Gastrocnemius medialis (tissue), 4 donors: ENCODE measurements at regions not wholly inside any gene's neighbourhood (a gene's known extent, or its start where the extent isn't known, plus 50 kb on each side); places are given as distances from the start of the nearest gene placed in this dataset.

ENCODE experiments used
- CTCF ChIP-seq, 5 experiments: fragments of 450-650 bp in 3 of 5; fragments of 200-600 bp in 2 of 5; sonication (generic) in 2 of 5; IDR thresholded peaks in 4 of 5; conservative IDR thresholded peaks in 1 of 5; 1 replicate in 4 of 5; 2 replicates in 1 of 5; pipeline ENCODE4 v1.5.1; 2016 to 2019; ENCODE audit warnings: antibody characterized with exemption in 5 of 5, mild to moderate bottlenecking in 3 of 5, moderate library complexity in 3 of 5
- POLR2A ChIP-seq, 2 donors: fragments of 450-650 bp; IDR thresholded peaks; one replicate each; pipeline ENCODE4 v1.6.1; 2017; ENCODE audit warnings: antibody characterized with exemption in 2 of 2, mild to moderate bottlenecking in 2 of 2, moderate library complexity in 2 of 2

GRCh38 chr18:10042492-10042891 lies 128.7 kb downstream of the VAPA start:
- TF ChIP-seq POLR2A (IDR thresholded peaks at IDR 0.05) = no peak
- no peak for TF ChIP-seq CTCF (IDR thresholded peaks at IDR 0.05 in 4 of 5, conservative IDR thresholded peaks at IDR 0.05 in 1 of 5)
